HG03108 (cell line): ENCODE measurements at regions not wholly inside any gene's neighbourhood (a gene's known extent, or its start where the extent isn't known, plus 50 kb on each side); places are given as distances from the start of the nearest gene placed in this dataset.

ENCODE experiments used
- ATAC-seq: cut with Tn5 transposase; IDR thresholded peaks from one replicate; pipeline ENCODE4 v1.9.1; 2021; ENCODE audit warnings: moderate library complexity; ENCODE audit not compliant: unreplicated experiment

GRCh38 chr2:106706283-106706682 lies 179.7 kb downstream of the ST6GAL2 start:
- ATAC-seq = no peak

GRCh38 chr2:106708209-106708608 lies 177.8 kb downstream of the ST6GAL2 start:
- no peak for ATAC-seq

GRCh38 chr2:106709229-106709628 lies 176.7 kb downstream of the ST6GAL2 start:
- ATAC-seq = no peak

GRCh38 chr2:106719222-106719621 lies 166.7 kb downstream of the ST6GAL2 start:
- ATAC-seq = no peak

- ATAC-seq = no peak
These were observed 165.9 kb downstream of the ST6GAL2 start for GRCh38 chr2:106720026-106720425.

GRCh38 chr2:106724301-106724794 lies 161.6 kb downstream of the ST6GAL2 start:
- ATAC-seq = no peak

GRCh38 chr2:106734165-106734564 lies 151.8 kb downstream of the ST6GAL2 start:
- ATAC-seq = no peak

GRCh38 chr2:106735807-106736206 lies 150.2 kb downstream of the ST6GAL2 start:
- no peak for ATAC-seq

- ATAC-seq = no peak
These were observed 149.7 kb downstream of the ST6GAL2 start for GRCh38 chr2:106736221-106736620.

- no peak for ATAC-seq
These were observed 140.5 kb downstream of the ST6GAL2 start for GRCh38 chr2:106745468-106745867.

GRCh38 chr2:106749823-106750222 lies 136.1 kb downstream of the ST6GAL2 start:
- no peak for ATAC-seq
